ENCODE measurements at regions not wholly inside any gene's neighbourhood (a gene's known extent, or its start where the extent isn't known, plus 50 kb on each side); places are given as distances from the start of the nearest gene placed in this dataset.

GRCh38 chr3:184642631-184643285, 69.1 kb downstream of the MAGEF1 start:
- in situ Hi-C loops (cut with MboI; ENCODE audit: low sequenced_read_pairs, unreplicated experiment): no loop called here
- no peak for TF ChIP-seq CTCF (IDR thresholded peaks at IDR 0.05; ENCODE audit: borderline replicate concordance, control extremely low read depth, extremely low read depth, insufficient read depth, missing control alignments)

DNA sequence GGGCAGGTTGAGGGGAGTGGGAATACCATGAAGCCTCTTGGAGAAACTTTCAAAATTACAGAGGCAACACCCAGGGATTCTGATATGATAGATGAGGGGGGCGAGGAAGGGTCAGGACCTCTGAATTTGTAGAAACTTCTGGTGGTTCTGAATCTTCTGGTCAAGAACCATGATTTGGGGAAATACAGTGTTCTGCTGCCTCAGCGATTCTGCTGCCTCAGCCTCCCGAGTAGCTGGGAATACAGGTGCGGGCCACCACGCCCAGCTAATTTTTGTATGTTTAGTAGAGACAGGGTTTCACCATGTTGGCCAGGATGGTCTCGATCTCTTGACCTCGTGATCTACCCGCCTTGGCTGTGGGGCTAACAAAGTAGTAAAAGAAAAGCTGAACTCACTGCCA, 70.4 kb downstream of the MAGEF1 start:
- TF ChIP-seq CTCF (IDR thresholded peaks at IDR 0.05; ENCODE audit: borderline replicate concordance, control extremely low read depth, extremely low read depth, insufficient read depth, missing control alignments): no peak
- in situ Hi-C loops (cut with MboI; ENCODE audit: low sequenced_read_pairs, unreplicated experiment): no loop called here
- DNase-seq (ENCODE audit: low spot score): no peak

More at GRCh38 chr3:184642631-184643285, 69.1 kb downstream of the MAGEF1 start:
- no peak for DNase-seq (ENCODE audit: low spot score)

DNA sequence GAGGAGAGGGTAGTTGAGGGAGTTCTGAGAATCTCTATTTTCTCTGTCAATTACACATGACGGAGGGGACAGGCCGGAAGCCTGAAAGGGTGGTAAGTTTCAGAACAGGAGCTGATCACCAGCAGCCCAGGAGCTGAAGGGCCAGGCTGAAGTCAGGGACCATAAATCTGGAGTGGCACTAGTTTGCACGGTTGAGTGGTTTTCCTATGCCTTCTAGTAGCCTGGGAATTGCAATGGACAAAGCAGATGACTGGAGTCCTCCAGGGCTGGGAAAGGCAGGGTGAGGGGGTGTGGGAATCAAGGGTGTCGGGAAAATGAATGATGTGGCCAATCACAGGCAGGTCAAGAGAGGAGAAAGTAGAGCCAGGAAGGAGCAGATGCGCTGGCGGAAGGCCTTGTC, 72.5 kb downstream of the MAGEF1 start:
- no peak for TF ChIP-seq CTCF (IDR thresholded peaks at IDR 0.05; ENCODE audit: borderline replicate concordance, control extremely low read depth, extremely low read depth, insufficient read depth, missing control alignments)
- in situ Hi-C loops (cut with MboI; ENCODE audit: low sequenced_read_pairs, unreplicated experiment): no loop called here
- no peak for DNase-seq (ENCODE audit: low spot score)

- no peak for TF ChIP-seq CTCF (IDR thresholded peaks at IDR 0.05; ENCODE audit: borderline replicate concordance, control extremely low read depth, extremely low read depth, insufficient read depth, missing control alignments)
- no peak for DNase-seq (ENCODE audit: low spot score)
- in situ Hi-C loops (cut with MboI; ENCODE audit: low sequenced_read_pairs, unreplicated experiment): no loop called here
These were observed 74.2 kb downstream of the MAGEF1 start for GRCh38 chr3:184637705-184638104.

DNA sequence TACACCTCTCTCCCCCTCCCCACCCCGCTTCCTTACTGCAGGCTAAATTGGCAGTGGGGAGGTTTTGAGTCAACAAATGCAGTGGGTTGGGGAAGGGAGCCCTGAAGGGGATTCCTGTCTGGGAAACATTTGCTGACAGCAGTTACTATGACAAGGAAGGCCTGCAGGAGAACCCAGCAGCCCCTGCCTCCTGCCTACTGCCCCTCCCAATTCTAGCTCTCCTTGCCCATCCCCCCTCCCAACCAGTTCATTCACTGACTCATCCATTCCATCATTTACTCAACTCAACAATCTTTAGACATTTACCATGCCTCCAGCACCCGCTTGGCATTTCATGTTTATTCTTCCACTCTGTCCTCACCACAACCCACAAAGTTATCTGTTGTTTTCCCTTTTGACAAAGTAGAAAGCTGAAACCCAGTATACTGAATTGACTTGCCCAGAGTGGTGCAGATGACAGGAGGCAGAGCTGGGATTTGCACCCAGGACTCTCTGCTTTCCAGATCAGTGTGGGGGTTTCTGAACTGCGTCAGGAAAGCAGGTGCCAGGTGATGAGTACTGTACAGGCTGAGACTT, 75.0 kb downstream of the MAGEF1 start:
- DNase-seq (ENCODE audit: low spot score): no peak
- TF ChIP-seq CTCF (IDR thresholded peaks at IDR 0.05; ENCODE audit: borderline replicate concordance, control extremely low read depth, extremely low read depth, insufficient read depth, missing control alignments): no peak
- in situ Hi-C loops (cut with MboI; ENCODE audit: low sequenced_read_pairs, unreplicated experiment): no loop called here

- no peak for DNase-seq (ENCODE audit: low spot score)
- in situ Hi-C loops (cut with MboI; ENCODE audit: low sequenced_read_pairs, unreplicated experiment): no loop called here
- TF ChIP-seq CTCF (IDR thresholded peaks at IDR 0.05; ENCODE audit: borderline replicate concordance, control extremely low read depth, extremely low read depth, insufficient read depth, missing control alignments): no peak
These were observed 74.2 kb downstream of the EPHB3 start for GRCh38 chr3:184635774-184636173.
